HepG2 (cell line): ENCODE measurements at regions not wholly inside any gene's neighbourhood (a gene's known extent, or its start where the extent isn't known, plus 50 kb on each side); places are given as distances from the start of the nearest gene placed in this dataset.

Experiments used
- ATAC-seq: fragments of 200-7000 bp; cut with Tn5 transposase; 3 replicates; pipeline ENCODE4 v1.9.1; 2020; ENCODE audit warnings: mild to moderate bottlenecking, moderate library complexity
- BruUV-seq: library from RNA; stranded (reverse); fragments of 400-500 nt; replicated peaks from 2 replicates; lab custom pipeline; 2021; lab: Mats Ljungman, UMichigan
- CTCF ChIA-PET: fragments of 300-600 bp; formaldehyde crosslinking; extraction: SDS; loops from one replicate; lab custom pipeline; 2021; ENCODE audit warnings: low total read pairs, inconsistent platforms, low intra/inter-chr PET ratio; lab: Yijun Ruan, JAX
- POLR2A ChIA-PET: fragments of 350-600 bp; sonication (Branson Sonifier 250); formaldehyde crosslinking; loops from one replicate; lab custom pipeline; 2020; ENCODE audit warnings: antibody characterized with exemption, inconsistent platforms; lab: Yijun Ruan, JAX
- DNase-seq: peaks from one replicate; pipeline ENCODE4 v3.0.0-alpha.2; 2015; ENCODE audit warnings: low spot score
- FAIRE-seq: peaks from 3 replicates; lab custom pipeline; 2011; peaks lifted over from hg19 to GRCh38; lab: Jason Lieb, UNC
- H2AFZ ChIP-seq: one replicate; pipeline ENCODE4 v1.6.1; 2011; ENCODE audit warnings: low read length, inconsistent platforms
- H3K27ac ChIP-seq: fragments of 300-600 bp; 3 replicates; pipeline ENCODE4 v1.8.0; 2011; ENCODE audit warnings: mixed run types, mild to moderate bottlenecking, mixed read lengths, low read length, inconsistent platforms; ENCODE audit not compliant: insufficient read depth; ENCODE audit errors: extremely low read length
- H3K27me3 ChIP-seq, 2 experiments: fragments of 200-600 bp in 1 of 2; 2 replicates in 1 of 2; 3 replicates in 1 of 2; pipeline versions ENCODE4 v1.6.0 to v1.8.0; 2011; ENCODE audit warnings: low read length in 2 of 2, mild to moderate bottlenecking in 2 of 2, moderate library complexity in 2 of 2, inconsistent platforms in 1 of 2; ENCODE audit not compliant: insufficient read depth in 2 of 2, control insufficient read depth in 1 of 2
- H3K36me3 ChIP-seq, 2 experiments: fragments of 200-600 bp in 1 of 2; replicated peaks in 1 of 2; 2 replicates in 1 of 2; 3 replicates in 1 of 2; pipeline versions ENCODE4 v1.5.1 to v1.8.0; 2011; ENCODE audit warnings: low read length in 2 of 2, inconsistent platforms in 1 of 2; ENCODE audit not compliant: insufficient read depth in 2 of 2, control insufficient read depth in 1 of 2
- H3K4me1 ChIP-seq: 2 replicates; pipeline ENCODE4 v1.5.1; 2012; ENCODE audit warnings: low read length, inconsistent platforms; ENCODE audit not compliant: insufficient read depth
- H3K4me2 ChIP-seq: 2 replicates; pipeline ENCODE4 v1.6.0; 2011; ENCODE audit warnings: low read depth, low read length, inconsistent platforms
- H3K4me3 ChIP-seq, 3 experiments: fragments of 200-600 bp in 1 of 3; sonication (generic), shearing (Covaris generic) in 1 of 3; replicated peaks in 1 of 3; 2 replicates each; pipeline ENCODE4 v1.5.1; 2011 to 2016; ENCODE audit warnings: low read length in 3 of 3, inconsistent platforms in 2 of 3, low read depth in 2 of 3, mild to moderate bottlenecking in 2 of 3, control low read depth in 1 of 3, mixed read lengths in 1 of 3; ENCODE audit not compliant: insufficient read depth in 1 of 3
- H3K79me2 ChIP-seq: one replicate; pipeline ENCODE4 v1.6.1; 2011; ENCODE audit warnings: low read length, inconsistent platforms; ENCODE audit not compliant: insufficient read depth
- H3K9ac ChIP-seq: 2 replicates; pipeline ENCODE4 v1.6.0; 2011; ENCODE audit warnings: mild to moderate bottlenecking, low read depth, low read length, inconsistent platforms; ENCODE audit not compliant: insufficient read depth
- H3K9me3 ChIP-seq: 2 replicates; pipeline ENCODE4 v1.5.1; 2012; ENCODE audit warnings: mild to moderate bottlenecking, low read length
- H4K20me1 ChIP-seq: 2 replicates; pipeline ENCODE4 v1.6.0; 2011; ENCODE audit warnings: inconsistent platforms, mild to moderate bottlenecking, low read length, moderate library complexity; ENCODE audit not compliant: insufficient read depth
- ATF1 ChIP-seq: IDR thresholded peaks from 2 replicates; pipeline ENCODE4 v1.6.1; 2016; ENCODE audit warnings: mild to moderate bottlenecking, control low read depth
- EP300 ChIP-seq, 3 experiments: sonication (generic) in 1 of 3; formaldehyde crosslinking in 1 of 3; IDR thresholded peaks; 2 replicates each; pipeline versions ENCODE4 v1.5.1 to v1.6.1; 2011 to 2020; ENCODE audit warnings: low read depth in 2 of 3, low read length in 2 of 3, borderline replicate concordance in 1 of 3, improper control_type of control experiment in 1 of 3, mild to moderate bottlenecking in 1 of 3, missing genetic modification reagents in 1 of 3, moderate library complexity in 1 of 3
- HOXA3 ChIP-seq: sonication (generic); formaldehyde crosslinking; IDR thresholded peaks from 2 replicates; pipeline ENCODE4 v1.5.0; 2020; ENCODE audit warnings: missing genetic modification reagents
- KLF12 ChIP-seq: sonication (generic); formaldehyde crosslinking; IDR thresholded peaks from 2 replicates; pipeline ENCODE4 v1.4.0; 2020; ENCODE audit warnings: missing genetic modification reagents, borderline replicate concordance
- MIER3 ChIP-seq: IDR thresholded peaks from 2 replicates; pipeline ENCODE4 v1.6.1; 2016; ENCODE audit warnings: missing compliant biosample characterization, borderline replicate concordance
- NBN ChIP-seq: fragments of 450-650 bp; conservative IDR thresholded peaks from 2 replicates; pipeline ENCODE4 v1.6.1; 2017
- ZNF10 ChIP-seq: sonication (generic); formaldehyde crosslinking; IDR thresholded peaks from 2 replicates; pipeline ENCODE4 v1.4.0; 2020; ENCODE audit warnings: mild to moderate bottlenecking, low read depth, missing genetic modification reagents, borderline replicate concordance
- ZNF292 ChIP-seq: sonication (generic); formaldehyde crosslinking; IDR thresholded peaks from 2 replicates; pipeline ENCODE4 v1.8.1; 2022; ENCODE audit warnings: mild to moderate bottlenecking, low read depth, missing genetic modification reagents, borderline replicate concordance
- ZNF337 ChIP-seq: sonication (generic); formaldehyde crosslinking; IDR thresholded peaks from 2 replicates; pipeline ENCODE4 v1.5.1; 2020; ENCODE audit warnings: missing genetic modification reagents, low read depth, mild to moderate bottlenecking, borderline replicate concordance
- ZSCAN29 ChIP-seq: sonication (generic); formaldehyde crosslinking; conservative IDR thresholded peaks from 2 replicates; pipeline ENCODE4 v1.4.0; 2020; ENCODE audit warnings: mild to moderate bottlenecking, missing genetic modification reagents
- WGBS: methylation state at CpG from one replicate; pipeline ENCODE4 v1.1.6; 2017; ENCODE audit warnings: low lambda C conversion rate; 5-methylcytosine and 5-hydroxymethylcytosine counted together
- in situ Hi-C: cut with HindIII; loops from 2 replicates; pipeline ENCODE4 v1.10.0; 2017; ENCODE audit warnings: low pct_unique_long_range_greater_than_20kb; ENCODE audit not compliant: extremely low pct_ligation_motif_present
- intact Hi-C: fragments of 100-400 bp; cut with micrococcal nuclease; formaldehyde crosslinking; loops from one replicate; pipeline ENCODE4 v1.10.0; 2022; ENCODE audit not compliant: unreplicated experiment
- TF ChIP-seq, protein P1 (sequence below): sonication (generic); formaldehyde crosslinking; IDR thresholded peaks from 2 replicates; pipeline ENCODE4 v1.4.0; 2020; ENCODE audit warnings: low read depth, missing genetic modification reagents
- TF ChIP-seq, protein P2 (sequence below): sonication (generic); formaldehyde crosslinking; IDR thresholded peaks from 2 replicates; pipeline ENCODE4 v1.5.1; 2020; ENCODE audit warnings: missing genetic modification reagents, mild to moderate bottlenecking, borderline replicate concordance
- TF ChIP-seq, protein P3 (sequence below): IDR thresholded peaks from 2 replicates; pipeline ENCODE4 v1.6.1; 2016; ENCODE audit warnings: missing biosample characterization, missing genetic modification reagents, low read depth
- TF ChIP-seq, protein P4 (sequence below): sonication (generic); formaldehyde crosslinking; IDR thresholded peaks from 2 replicates; pipeline ENCODE4 v1.5.0; 2020; ENCODE audit warnings: missing genetic modification reagents

DNA sequence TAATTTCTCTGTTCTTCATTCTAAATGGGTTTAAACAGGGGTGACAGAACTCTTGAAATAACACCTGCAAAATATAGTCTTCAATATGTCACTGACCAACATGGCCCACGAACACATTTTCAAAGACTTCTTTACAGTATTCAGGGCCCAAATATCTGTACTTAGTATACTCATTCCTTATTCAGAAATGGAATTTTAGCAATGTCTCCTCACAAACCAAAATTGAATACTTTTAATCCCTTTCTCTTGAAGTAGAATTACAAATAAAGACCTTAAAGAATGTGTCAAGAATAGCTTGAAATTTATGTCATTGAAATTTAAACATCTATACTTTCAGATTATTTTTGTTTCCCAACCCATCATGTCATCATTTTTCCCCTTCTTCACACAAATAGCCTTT is 263.1 kb downstream of the LRIG3 start (continued):
- TF ChIP-seq EP300 (IDR thresholded peaks at IDR 0.05; ENCODE audit: low read depth in 2 of 2, low read length in 2 of 2) (no peak), EP300 (CRISPR knock-in tag; IDR thresholded peaks at IDR 0.05; ENCODE audit: borderline replicate concordance) (no peak)

DNA sequence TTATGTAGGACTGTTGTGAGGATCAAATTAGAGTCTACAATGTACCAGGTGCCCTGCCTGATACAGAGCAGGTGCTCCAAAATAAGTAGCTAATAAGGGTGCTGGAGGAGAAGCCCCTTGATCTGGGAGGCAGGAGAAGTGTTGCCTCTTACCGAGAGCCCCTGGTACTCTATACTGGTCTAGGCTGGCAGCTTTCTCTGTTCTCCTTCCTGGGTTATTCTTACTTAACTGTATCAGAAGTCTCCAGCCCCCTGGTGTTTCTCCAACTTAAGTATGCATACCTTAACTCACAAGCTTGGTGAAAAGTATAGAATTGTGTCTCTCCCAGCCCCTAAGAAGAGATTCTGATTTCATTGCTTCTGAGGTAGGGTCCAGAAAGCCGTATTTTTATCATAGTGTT is 254.9 kb downstream of the LRIG3 start:
- ChIA-PET POLR2A (no interaction called here), CTCF (no interaction called here)
- Histone ChIP-seq H2AFZ (no peak overlapping the region), H3K27me3 (no peaks in the 10 kb centered on the region), H4K20me1 (no peaks in the 10 kb centered on the region), H3K4me1 (no peaks in the 10 kb centered on the region), H3K27ac (no peak overlapping the region), H3K9me3 (no peaks in the 10 kb centered on the region), H3K4me2 (no peak overlapping the region), H3K79me2 (no peaks in the 10 kb centered on the region), H3K9ac (no peak overlapping the region), H3K36me3 (no peaks in the 10 kb centered on the region), H3K4me3 (no peak overlapping the region)
- BruUV-seq = no TSS peak
- DNase-seq = no peak
- WGBS = 0% methylated on average over 2 of the region's 2 CpGs
- in situ Hi-C loops = no loop called here
- intact Hi-C loops = no loop called here
- ATAC-seq = no peak
- FAIRE-seq = no peak
- TF ChIP-seq, protein P1, sequence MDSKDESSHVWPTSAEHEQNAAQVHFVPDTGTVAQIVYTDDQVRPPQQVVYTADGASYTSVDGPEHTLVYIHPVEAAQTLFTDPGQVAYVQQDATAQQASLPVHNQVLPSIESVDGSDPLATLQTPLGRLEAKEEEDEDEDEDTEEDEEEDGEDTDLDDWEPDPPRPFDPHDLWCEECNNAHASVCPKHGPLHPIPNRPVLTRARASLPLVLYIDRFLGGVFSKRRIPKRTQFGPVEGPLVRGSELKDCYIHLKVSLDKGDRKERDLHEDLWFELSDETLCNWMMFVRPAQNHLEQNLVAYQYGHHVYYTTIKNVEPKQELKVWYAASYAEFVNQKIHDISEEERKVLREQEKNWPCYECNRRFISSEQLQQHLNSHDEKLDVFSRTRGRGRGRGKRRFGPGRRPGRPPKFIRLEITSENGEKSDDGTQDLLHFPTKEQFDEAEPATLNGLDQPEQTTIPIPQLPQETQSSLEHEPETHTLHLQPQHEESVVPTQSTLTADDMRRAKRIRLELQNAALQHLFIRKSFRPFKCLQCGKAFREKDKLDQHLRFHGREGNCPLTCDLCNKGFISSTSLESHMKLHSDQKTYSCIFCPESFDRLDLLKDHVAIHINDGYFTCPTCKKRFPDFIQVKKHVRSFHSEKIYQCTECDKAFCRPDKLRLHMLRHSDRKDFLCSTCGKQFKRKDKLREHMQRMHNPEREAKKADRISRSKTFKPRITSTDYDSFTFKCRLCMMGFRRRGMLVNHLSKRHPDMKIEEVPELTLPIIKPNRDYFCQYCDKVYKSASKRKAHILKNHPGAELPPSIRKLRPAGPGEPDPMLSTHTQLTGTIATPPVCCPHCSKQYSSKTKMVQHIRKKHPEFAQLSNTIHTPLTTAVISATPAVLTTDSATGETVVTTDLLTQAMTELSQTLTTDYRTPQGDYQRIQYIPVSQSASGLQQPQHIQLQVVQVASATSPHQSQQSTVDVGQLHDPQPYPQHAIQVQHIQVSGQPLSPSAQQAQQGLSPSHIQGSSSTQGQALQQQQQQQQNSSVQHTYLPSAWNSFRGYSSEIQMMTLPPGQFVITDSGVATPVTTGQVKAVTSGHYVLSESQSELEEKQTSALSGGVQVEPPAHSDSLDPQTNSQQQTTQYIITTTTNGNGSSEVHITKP (CRISPR knock-in tag) = no peak
- TF ChIP-seq, protein P2, sequence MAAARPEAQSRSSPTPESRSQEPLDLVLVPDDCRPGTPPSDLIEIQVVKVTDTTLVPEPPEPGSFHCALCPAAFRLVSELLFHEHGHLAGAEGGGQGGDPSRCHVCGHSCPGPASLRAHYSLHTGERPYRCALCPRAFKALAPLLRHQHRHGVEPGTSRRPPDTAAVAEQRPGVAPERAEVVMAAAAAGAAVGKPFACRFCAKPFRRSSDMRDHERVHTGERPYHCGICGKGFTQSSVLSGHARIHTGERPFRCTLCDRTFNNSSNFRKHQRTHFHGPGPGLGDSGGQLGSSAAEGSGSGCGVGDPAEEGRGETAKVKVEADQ = no peak
- no peak for TF ChIP-seq ZNF292
- no peak for TF ChIP-seq KLF12 (CRISPR knock-in tag)
- TF ChIP-seq, protein P3, sequence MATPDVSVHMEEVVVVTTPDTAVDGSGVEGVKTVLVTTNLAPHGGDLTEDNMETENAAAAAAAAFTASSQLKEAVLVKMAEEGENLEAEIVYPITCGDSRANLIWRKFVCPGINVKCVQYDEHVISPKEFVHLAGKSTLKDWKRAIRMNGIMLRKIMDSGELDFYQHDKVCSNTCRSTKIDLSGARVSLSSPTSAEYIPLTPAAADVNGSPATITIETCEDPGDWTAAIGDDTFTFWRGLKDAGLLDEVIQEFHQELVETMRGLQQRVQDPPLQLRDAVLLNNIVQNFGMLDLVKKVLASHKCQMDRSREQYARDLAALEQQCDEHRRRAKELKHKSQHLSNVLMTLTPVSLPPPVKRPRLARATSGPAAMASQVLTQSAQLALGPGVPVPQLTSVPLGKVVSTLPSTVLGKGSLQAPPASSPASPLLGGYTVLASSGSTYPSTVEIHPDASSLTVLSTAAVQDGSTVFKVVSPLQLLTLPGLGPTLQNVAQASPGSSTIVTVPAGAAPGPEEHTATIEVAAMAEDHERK (CRISPR knock-in tag) = no peak
- no peak for TF ChIP-seq NBN
- TF ChIP-seq ZNF337 (CRISPR knock-in tag) = no peak
- no peak for TF ChIP-seq ATF1 (CRISPR knock-in tag)
- TF ChIP-seq, protein P4, sequence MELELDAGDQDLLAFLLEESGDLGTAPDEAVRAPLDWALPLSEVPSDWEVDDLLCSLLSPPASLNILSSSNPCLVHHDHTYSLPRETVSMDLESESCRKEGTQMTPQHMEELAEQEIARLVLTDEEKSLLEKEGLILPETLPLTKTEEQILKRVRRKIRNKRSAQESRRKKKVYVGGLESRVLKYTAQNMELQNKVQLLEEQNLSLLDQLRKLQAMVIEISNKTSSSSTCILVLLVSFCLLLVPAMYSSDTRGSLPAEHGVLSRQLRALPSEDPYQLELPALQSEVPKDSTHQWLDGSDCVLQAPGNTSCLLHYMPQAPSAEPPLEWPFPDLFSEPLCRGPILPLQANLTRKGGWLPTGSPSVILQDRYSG (CRISPR knock-in tag) = no peak
- TF ChIP-seq ZSCAN29 = no peak
- TF ChIP-seq ZNF10 = no peak
- no peak for TF ChIP-seq MIER3 (CRISPR knock-in tag)
- no peak for TF ChIP-seq HOXA3
